ENCODE measurements at regions not wholly inside any gene's neighbourhood (a gene's known extent, or its start where the extent isn't known, plus 50 kb on each side); places are given as distances from the start of the nearest gene placed in this dataset.

DNA sequence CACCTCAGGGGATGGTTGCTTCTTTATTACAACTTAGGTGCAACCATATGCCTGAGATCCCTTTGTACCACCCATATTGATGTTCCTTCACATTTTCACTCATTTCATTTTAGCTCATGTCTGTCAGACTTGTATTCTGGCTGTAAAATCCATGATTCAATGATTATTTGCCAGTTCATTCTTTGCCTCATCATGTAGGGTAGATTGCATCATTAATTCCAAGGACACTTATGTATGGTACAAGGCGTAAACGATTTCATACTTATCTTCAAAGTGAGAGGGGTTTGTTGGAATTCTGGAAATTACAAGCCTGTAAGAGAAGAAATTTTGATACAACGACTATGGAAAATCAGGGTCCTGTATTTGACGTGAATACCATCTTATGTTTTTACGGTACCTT is 685.0 kb upstream of the FANCL start:
- intact Hi-C loops (cut with DNase I): no loop called here
- no peak for DNase-seq

GRCh38 chr2:58925676-58926081 is 684.6 kb upstream of the FANCL start:
- H3K9me3 ChIP-seq: peaks cover 0 to 2% (median 0%) of the 10 kb centered on the region in 11 donors
- no peaks in the 10 kb centered on the region for H3K36me3 ChIP-seq
- no peak overlapping the region for H3K27ac ChIP-seq
- H3K4me3 ChIP-seq: no peak overlapping the region
- 71 to 72% methylated on average over 4 of the region's 4 CpGs for WGBS, 2 donors
- no peak for DNase-seq
- H3K27me3 ChIP-seq: no peaks in the 10 kb centered on the region
- TF ChIP-seq, protein P1, sequence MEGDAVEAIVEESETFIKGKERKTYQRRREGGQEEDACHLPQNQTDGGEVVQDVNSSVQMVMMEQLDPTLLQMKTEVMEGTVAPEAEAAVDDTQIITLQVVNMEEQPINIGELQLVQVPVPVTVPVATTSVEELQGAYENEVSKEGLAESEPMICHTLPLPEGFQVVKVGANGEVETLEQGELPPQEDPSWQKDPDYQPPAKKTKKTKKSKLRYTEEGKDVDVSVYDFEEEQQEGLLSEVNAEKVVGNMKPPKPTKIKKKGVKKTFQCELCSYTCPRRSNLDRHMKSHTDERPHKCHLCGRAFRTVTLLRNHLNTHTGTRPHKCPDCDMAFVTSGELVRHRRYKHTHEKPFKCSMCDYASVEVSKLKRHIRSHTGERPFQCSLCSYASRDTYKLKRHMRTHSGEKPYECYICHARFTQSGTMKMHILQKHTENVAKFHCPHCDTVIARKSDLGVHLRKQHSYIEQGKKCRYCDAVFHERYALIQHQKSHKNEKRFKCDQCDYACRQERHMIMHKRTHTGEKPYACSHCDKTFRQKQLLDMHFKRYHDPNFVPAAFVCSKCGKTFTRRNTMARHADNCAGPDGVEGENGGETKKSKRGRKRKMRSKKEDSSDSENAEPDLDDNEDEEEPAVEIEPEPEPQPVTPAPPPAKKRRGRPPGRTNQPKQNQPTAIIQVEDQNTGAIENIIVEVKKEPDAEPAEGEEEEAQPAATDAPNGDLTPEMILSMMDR (IDR thresholded peaks at IDR 0.05): no peak
- intact Hi-C loops (cut with DNase I): no loop called here
- ATAC-seq: peak in 1 of 8 donors; percentile 20
- H3K4me1 ChIP-seq: no peaks in the 10 kb centered on the region

More for the DNA sequence above, 685.0 kb upstream of the FANCL start:
- H3K4me3 ChIP-seq: no peak overlapping the region
- H3K4me1 ChIP-seq: no peaks in the 10 kb centered on the region
- no peaks in the 10 kb centered on the region for H3K36me3 ChIP-seq
- H3K27ac ChIP-seq: no peak overlapping the region
- WGBS, 2 donors: 93 to 96% methylated on average over 5 of the region's 5 CpGs
- peaks cover 0 to 2% (median 0%) of the 10 kb centered on the region in 11 donors for H3K9me3 ChIP-seq
- no peaks in the 10 kb centered on the region for H3K27me3 ChIP-seq
- TF ChIP-seq, protein P1 (IDR thresholded peaks at IDR 0.05): no peak
- ATAC-seq: no peak

DNA sequence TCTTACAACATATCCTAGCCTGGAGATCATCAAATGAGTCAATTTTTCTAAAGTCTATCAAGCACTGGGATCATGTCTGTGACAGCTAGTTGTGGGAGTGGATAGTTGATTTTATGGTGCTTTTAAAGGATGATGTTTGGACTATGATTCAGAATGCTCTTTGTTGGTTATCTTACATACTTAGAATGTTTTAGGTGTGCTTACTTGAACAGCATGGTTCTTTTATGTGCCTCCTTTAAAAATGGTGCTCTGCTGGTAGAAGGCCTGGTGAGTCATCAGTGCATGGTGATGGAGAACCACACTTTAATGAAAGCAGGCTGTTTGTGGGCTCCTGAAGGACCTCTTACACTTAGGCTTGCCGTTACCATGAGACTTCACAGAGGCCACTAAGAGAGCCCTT is 682.7 kb upstream of the FANCL start:
- Histone ChIP-seq H3K4me1 (no peaks in the 10 kb centered on the region), H3K4me3 (no peak overlapping the region), H3K27me3 (no peaks in the 10 kb centered on the region), H3K27ac (no peak overlapping the region), H3K9me3 (peaks cover 0 to 2% (median 0%) of the 10 kb centered on the region in 11 donors), H3K36me3 (no peaks in the 10 kb centered on the region)
- TF ChIP-seq, protein P1 (IDR thresholded peaks at IDR 0.05): no peak
- ATAC-seq: no peak
- DNase-seq: no peak
- intact Hi-C loops (cut with DNase I): no loop called here
- 85 to 89% methylated on average over 1 of the region's 1 CpG for WGBS, 2 donors

DNA sequence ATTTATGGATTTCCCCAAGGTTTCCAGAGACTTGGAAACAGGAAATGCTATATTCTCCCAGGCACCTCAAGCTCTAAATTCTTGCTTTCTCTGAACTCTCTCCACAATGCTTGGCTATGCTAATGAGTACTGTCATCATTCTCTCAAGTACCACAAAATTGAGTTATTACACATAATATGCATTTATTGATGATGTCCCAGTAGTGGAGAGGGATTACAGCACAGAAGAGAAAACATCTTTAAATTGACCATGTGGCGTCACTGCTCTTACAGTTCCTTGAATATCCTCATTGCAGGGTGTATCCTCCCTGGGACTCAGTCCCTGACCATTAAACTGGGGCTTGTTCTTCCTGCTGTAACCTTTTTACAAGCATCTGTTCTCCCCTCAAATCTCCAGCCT is 681.1 kb upstream of the FANCL start:
- intact Hi-C loops (cut with DNase I): no loop called here
- WGBS, 2 donors: 90 to 97% methylated on average over 1 of the region's 1 CpG
- H3K27ac ChIP-seq: no peak overlapping the region

More for the DNA sequence above, 681.1 kb upstream of the FANCL start:
- DNase-seq (no peak), ATAC-seq (no peak)
- H3K4me1 ChIP-seq: no peaks in the 10 kb centered on the region
- TF ChIP-seq, protein P1 (IDR thresholded peaks at IDR 0.05): no peak
- no peaks in the 10 kb centered on the region for H3K27me3 ChIP-seq
- H3K4me3 ChIP-seq: no peak overlapping the region
- H3K9me3 ChIP-seq: peaks cover 0 to 2% (median 0%) of the 10 kb centered on the region in 11 donors
- H3K36me3 ChIP-seq: no peaks in the 10 kb centered on the region

Data from heart right ventricle (tissue), 16 donors.